Urothelium cell line (cell line): ENCODE measurements at regions not wholly inside any gene's neighbourhood (a gene's known extent, or its start where the extent isn't known, plus 50 kb on each side); places are given as distances from the start of the nearest gene placed in this dataset.
"Not testable (repeated sequence)": the region's sequence is repeated elsewhere in the genome, so short reads cannot be mapped to it uniquely, and the experiment has no call there.

Source experiments
- DNase-seq: peaks from one replicate; pipeline ENCODE4 v3.0.0; 2011; ENCODE audit warnings: low spot score, mixed read lengths
- FAIRE-seq: peaks from 2 replicates; lab custom pipeline; 2011; peaks lifted over from hg19 to GRCh38; lab: Jason Lieb, UNC

DNA sequence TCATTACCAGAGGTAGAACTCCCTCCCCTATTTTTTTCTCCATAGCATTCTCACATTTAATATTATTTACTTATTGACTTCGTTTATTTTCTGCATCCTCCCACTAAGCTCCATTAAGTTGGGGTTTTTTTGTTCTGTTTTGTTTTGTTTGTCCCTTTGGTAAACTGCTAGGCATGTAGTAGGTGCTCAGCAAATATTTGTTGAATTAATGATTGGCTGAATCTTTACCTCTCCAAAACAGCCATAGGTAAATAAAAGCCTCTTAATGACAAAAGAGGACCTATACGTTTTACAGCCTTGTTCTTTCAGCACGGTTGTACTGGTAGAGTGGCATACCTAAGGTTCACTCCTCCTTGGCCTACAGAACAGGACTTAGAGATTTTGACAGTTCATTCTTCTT, 52.0 kb downstream of the PRORP start:
- FAIRE-seq, result no peak
- DNase-seq, result no peak

- no peak for FAIRE-seq
Observed at GRCh38 chr14:35180179-35180578, 57.8 kb downstream of the PRORP start.

GRCh38 chr14:35184891-35185290, 62.5 kb downstream of the PRORP start:
- FAIRE-seq, DNase-seq: not testable (repeated sequence)

More at GRCh38 chr14:35180179-35180578, 57.8 kb downstream of the PRORP start:
- DNase-seq, result no peak

DNA sequence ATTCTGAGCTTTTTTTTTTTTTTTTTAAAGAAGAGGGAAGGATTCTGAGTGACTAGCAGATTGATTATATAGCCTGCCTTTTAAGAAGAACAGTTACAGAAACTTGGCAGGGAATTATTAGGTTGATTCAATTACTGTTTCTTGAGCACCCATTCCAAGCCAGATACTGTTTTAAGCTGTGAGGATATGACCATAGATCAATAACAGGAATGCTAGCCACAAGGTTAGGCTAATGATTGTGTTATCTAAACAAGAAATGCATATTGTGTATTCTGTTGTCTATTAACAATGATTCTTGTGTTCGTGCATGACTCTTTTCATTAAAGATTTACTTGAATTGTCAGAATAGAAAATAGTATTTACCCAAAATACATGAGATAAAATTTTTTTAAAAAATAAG, 67.1 kb downstream of the PRORP start:
- no peak for FAIRE-seq
- no peak for DNase-seq

GRCh38 chr14:35193161-35193560, 70.8 kb downstream of the PRORP start:
- no peak for DNase-seq

GRCh38 chr14:35194183-35194582, 71.8 kb downstream of the PRORP start:
- not testable (repeated sequence) for DNase-seq, FAIRE-seq

More at GRCh38 chr14:35193161-35193560, 70.8 kb downstream of the PRORP start:
- no peak for FAIRE-seq

GRCh38 chr14:35196571-35196970, 74.2 kb downstream of the PRORP start:
- DNase-seq (no peak), FAIRE-seq (no peak)

- no peak for FAIRE-seq
Observed at GRCh38 chr14:35197015-35197414, 74.7 kb downstream of the PRORP start.

DNA sequence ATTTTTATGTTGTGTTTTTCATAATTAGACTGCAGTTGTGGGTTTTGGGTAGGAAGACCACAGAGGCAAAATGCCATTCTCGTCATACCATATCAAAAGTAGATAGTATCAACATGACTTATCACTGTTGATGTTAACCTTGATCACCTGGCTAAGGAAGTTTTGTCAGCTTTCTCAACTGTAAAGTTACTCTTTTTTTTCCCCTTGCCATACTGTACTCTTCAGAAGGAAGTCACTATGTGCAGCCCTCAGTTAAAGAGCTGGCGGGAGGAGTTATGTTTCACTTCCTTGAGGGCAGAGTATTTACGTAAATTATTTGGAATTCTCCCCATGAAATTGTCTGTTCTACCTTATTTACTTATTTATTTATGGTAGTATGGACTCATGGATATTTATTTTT, 78.7 kb downstream of the PRORP start:
- no peak for DNase-seq
- no peak for FAIRE-seq

More at GRCh38 chr14:35197015-35197414, 74.7 kb downstream of the PRORP start:
- DNase-seq, result no peak

DNA sequence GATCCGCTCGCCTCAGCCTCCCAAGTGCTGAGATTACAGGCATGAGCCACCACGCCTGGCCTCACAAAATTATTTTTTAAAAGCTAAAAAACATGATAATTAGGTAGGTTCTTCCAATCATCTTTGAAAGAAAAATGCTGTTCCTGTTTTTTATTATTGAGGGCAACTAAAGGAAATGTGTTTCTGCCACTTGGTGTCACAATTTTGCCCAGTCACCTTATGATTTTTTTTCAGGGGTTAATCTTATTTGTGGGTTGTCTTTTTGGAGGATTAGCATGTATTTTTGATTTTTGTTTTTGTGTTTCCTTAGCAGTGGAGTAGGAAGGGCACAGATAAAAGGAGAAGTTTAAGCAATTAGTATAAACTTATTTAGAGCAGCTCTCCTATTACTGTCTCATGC, 79.8 kb downstream of the PRORP start:
- FAIRE-seq (no peak), DNase-seq (no peak)

DNA sequence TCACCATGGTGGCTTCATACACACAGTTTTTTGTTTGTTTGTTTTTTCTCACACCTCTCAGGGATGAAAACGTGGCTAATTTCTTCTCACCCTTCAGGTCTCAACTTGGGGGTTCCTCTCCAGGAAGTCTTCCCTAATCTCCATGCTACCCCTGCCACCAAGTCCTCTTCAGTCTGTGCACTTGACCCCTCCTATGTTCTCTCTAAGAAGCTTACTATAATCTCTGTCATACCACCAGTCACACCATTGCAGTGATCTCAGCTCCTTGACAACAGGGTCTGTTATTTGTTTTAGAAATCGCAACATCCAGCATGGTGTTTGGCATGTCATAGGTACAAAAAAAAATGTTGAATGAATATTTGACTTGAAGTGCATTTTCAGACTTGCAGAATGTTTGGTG, 83.4 kb downstream of the PRORP start:
- no peak for FAIRE-seq
- DNase-seq, result no peak

- no peak for FAIRE-seq
Observed at GRCh38 chr14:35211067-35211466, 81.1 kb upstream of the PSMA6 start.

GRCh38 chr14:35212471-35213142, 79.6 kb upstream of the PSMA6 start:
- FAIRE-seq (no peak), DNase-seq (no peak)

More at GRCh38 chr14:35211067-35211466, 81.1 kb upstream of the PSMA6 start:
- no peak for DNase-seq

DNA sequence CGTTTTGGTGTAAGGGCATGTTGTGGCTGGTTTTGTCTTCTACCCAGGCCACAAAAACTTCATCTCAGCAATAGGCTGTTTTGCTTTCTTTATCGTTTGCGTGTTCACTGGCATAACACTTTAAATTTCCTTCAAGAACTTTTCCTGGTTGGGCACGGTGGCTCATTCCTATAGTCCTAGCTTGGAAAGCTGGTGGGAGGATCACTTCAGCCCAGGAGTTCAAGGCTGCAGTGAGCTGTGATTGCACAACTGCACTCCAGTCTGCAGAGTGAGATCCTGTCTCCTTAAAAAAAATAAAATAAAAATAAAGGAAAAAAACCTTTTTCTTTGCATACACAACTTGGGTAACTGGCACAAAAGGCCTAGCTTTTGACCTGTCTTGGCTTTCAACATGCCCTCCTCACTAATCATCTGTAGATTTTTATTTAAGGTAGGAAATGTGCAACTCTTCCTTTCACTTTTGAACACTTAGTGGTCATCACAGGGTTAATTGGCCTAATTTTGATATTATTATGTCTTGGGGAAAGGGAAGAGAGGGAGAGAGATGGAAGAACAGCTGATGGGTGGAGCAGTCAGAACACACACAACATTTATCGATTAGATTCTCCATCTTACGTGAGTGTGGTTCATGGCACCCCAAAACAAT, 78.9 kb upstream of the PSMA6 start:
- DNase-seq (no peak), FAIRE-seq (no peak)

DNA sequence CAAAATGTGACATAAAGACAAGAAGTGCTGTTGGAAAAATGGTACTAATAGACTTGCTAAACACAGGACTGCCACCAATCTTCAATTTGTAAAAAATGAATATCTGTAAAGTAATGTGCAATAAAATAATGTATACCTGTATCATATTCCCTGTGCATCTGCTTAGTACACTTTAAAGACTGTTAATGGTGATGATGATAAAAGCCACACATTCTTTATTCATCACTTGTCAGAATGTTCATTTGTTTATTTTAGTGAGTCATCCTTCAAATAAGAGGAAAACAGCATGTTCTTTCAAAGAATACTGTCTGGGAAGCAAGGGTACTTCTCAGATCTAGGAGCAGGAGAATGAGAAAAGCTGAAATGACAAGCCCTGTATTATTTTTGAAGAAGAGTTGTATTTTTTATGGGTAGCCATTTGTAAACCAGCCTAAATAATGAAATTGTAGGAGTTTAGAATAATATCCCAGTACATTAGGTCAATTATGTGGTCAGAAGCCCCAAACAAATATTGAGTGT, 78.3 kb upstream of the PSMA6 start:
- peak; percentile 23 for DNase-seq

DNA sequence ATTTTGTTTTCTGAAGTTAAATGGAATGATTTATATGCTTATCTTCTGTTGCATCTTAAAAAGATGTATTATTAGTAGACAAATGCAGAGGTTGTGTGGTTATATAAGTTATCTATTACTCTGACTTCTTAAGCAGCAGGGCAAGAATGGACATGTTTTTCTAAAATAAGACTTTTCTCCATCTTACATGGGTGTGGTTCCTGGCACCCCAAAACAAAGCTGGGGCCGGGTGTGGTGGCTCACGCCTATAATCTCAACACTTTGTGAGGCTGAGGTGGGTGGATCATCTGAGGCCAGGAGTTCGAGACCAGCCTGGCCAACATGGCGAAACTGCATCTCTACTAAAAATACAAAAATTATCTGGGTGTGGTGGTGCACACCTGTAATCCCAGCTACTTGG, 77.8 kb upstream of the PSMA6 start:
- not testable (repeated sequence) for FAIRE-seq, DNase-seq

More for the DNA sequence above, 78.3 kb upstream of the PSMA6 start:
- FAIRE-seq, result no peak

- FAIRE-seq (no peak), DNase-seq (peak; percentile 14)
Observed at GRCh38 chr14:35215110-35215813, 76.9 kb upstream of the PSMA6 start.

GRCh38 chr14:35218176-35218575, 74.0 kb upstream of the PSMA6 start:
- not testable (repeated sequence) for DNase-seq, FAIRE-seq

GRCh38 chr14:35218963-35219362, 73.2 kb upstream of the PSMA6 start:
- DNase-seq (no peak), FAIRE-seq (no peak)

DNA sequence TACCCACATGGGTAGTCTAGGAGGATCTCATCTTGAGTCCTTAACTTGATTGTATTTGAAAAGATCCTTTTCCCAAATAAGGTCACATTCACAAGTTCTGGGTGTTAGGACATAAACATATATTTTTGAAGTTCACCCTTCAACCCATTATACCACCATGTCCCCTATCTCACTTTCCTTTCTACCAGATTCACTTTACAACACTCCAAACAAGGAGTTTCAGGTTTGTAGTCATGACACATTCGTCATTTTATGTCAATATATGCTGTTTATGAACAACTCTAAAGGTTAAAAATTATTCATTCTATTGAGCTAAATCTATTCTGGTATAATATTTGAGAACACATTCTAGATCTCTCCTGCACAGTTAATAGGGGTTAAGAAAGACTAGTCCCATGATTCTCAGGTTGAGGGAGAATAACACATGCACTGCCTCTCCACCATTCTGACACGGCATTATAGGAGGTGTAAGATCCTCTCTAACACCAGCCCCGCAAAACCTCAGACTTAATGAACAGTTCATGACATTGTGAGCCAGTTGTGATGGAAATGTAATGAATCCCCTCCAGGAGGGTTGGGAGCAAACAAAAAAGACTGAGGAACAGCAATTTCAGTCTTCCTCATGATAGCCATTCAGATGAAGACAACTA, 72.0 kb upstream of the PSMA6 start:
- FAIRE-seq (no peak), DNase-seq (no peak)

DNA sequence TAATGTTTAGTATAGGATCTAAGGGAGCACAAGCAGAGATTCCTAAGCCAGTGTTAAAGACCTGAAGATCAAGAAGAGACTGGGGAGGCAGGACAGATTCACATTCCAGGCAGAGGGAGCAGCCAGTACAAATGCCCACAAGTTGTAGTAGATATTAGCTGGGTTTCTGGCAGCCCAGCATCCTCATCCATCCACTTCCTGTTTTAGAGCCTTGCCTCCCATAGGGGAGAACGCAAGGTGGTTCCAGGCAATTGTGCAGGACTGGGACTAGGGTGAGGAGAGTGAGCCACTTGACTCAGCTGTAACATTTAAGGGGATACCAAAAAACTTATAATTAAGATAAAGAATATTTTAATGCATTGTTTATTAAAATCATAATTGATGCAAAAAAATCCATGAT, 71.3 kb upstream of the PSMA6 start:
- FAIRE-seq (no peak), DNase-seq (no peak)
